Thyroid gland (tissue), 4 donors: ENCODE measurements at regions not wholly inside any gene's neighbourhood (a gene's known extent, or its start where the extent isn't known, plus 50 kb on each side); places are given as distances from the start of the nearest gene placed in this dataset.

Source experiments
- CTCF ChIP-seq, 6 experiments: fragments of 200-600 bp in 3 of 6; fragments of 450-650 bp in 3 of 6; sonication (generic) in 3 of 6; IDR thresholded peaks; one replicate each; pipeline ENCODE4 v1.5.1; 2016 to 2019; ENCODE audit warnings: antibody characterized with exemption in 6 of 6, mild to moderate bottlenecking in 2 of 6, inconsistent platforms in 1 of 6, moderate library complexity in 1 of 6
- POLR2A ChIP-seq, 2 donors: fragments of 450-650 bp; IDR thresholded peaks; one replicate each; pipeline ENCODE4 v1.6.1; 2017; ENCODE audit warnings: antibody characterized with exemption in 2 of 2, mild to moderate bottlenecking in 2 of 2, moderate library complexity in 1 of 2

GRCh38 chr22:49476800-49477400, 350.8 kb downstream of the BRD1 start:
- TF ChIP-seq CTCF (IDR thresholded peaks at IDR 0.05) (no peak), POLR2A (IDR thresholded peaks at IDR 0.05) (no peak)
